SH-SY5Y (cell line): ENCODE measurements at regions not wholly inside any gene's neighbourhood (a gene's known extent, or its start where the extent isn't known, plus 50 kb on each side); places are given as distances from the start of the nearest gene placed in this dataset.

ENCODE experiments used
- GATA2 ChIP-seq: IDR thresholded peaks from 2 replicates; pipeline ENCODE4 v1.6.1; 2011; ENCODE audit warnings: mild to moderate bottlenecking, low read depth, low read length
- GATA3 ChIP-seq: IDR thresholded peaks from 2 replicates; pipeline ENCODE4 v1.6.1; 2011; ENCODE audit warnings: low read depth, mild to moderate bottlenecking, low read length, moderate library complexity

- TF ChIP-seq GATA3 (no peak), GATA2 (no peak)
These were observed 155.9 kb downstream of the LYPLAL1 start for GRCh38 chr1:219329578-219329977.
